ENCODE measurements at regions not wholly inside any gene's neighbourhood (a gene's known extent, or its start where the extent isn't known, plus 50 kb on each side); places are given as distances from the start of the nearest gene placed in this dataset.

DNA sequence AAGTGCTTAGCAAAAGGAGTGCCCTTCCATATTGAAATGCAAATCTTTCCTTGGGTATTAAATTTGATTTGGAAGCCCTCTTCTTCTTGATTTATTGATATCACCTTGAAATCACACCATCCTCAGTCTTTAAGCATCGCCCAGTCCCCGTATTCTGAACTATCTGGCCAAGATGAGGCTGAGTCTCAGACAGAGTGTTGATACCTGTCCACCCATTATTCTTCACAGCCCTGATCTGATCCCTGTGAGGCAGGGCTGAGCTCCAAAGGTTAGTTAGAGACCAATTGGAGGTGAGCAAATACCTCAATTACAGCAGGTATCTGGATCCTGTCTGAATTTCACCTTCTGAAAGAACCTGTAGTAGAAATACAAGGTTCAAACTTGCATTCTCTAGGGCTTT, 326.3 kb downstream of the FAT3 start:
- ATAC-seq (ENCODE audit: insufficient read depth, low read depth): no peak
- no peak overlapping the region for H3K27ac ChIP-seq (ENCODE audit: low read length)

DNA sequence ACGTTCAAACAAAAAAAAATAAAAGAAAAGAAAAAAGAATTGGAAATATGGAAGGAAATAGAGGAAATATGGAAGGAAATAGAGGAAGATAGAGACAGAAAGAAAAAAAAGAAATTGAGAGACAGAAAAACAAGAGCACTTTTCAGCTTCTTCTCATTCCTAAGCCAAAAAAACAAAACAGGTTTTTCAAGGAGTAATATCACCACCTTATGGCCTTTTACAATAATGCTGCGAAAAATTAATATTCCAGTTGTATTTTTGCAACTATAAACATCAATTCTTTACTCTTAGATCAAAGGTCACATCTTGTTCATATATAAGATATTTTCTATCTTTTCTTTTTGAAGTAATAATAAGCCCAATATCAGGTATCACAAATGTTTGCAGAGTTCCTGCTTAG, 328.3 kb downstream of the FAT3 start:
- no peaks in the 10 kb centered on the region for H3K79me2 ChIP-seq (ENCODE audit: insufficient read depth, low read length)
- H3K27me3 ChIP-seq (ENCODE audit: insufficient read depth, low read length, poor library complexity): no peaks in the 10 kb centered on the region
- H3K36me3 ChIP-seq (ENCODE audit: insufficient read depth, low read length): no peaks in the 10 kb centered on the region
- H3K4me1 ChIP-seq (ENCODE audit: insufficient read depth, low read length): no peaks in the 10 kb centered on the region
- no peaks in the 10 kb centered on the region for H4K20me1 ChIP-seq (ENCODE audit: insufficient read depth, low read length)
- ATAC-seq (ENCODE audit: insufficient read depth, low read depth) (no peak), DNase-seq (no peak)
- H3K4me2 ChIP-seq (ENCODE audit: insufficient read depth, low read length): no peak overlapping the region
- no peak overlapping the region for H2AFZ ChIP-seq (ENCODE audit: low read depth, low read length)
- H3K4me3 ChIP-seq (ENCODE audit: low read depth in 1 of 2, low read length in 2 of 2): no peak overlapping the region
- TF ChIP-seq, protein P1, sequence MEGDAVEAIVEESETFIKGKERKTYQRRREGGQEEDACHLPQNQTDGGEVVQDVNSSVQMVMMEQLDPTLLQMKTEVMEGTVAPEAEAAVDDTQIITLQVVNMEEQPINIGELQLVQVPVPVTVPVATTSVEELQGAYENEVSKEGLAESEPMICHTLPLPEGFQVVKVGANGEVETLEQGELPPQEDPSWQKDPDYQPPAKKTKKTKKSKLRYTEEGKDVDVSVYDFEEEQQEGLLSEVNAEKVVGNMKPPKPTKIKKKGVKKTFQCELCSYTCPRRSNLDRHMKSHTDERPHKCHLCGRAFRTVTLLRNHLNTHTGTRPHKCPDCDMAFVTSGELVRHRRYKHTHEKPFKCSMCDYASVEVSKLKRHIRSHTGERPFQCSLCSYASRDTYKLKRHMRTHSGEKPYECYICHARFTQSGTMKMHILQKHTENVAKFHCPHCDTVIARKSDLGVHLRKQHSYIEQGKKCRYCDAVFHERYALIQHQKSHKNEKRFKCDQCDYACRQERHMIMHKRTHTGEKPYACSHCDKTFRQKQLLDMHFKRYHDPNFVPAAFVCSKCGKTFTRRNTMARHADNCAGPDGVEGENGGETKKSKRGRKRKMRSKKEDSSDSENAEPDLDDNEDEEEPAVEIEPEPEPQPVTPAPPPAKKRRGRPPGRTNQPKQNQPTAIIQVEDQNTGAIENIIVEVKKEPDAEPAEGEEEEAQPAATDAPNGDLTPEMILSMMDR (IDR thresholded peaks at IDR 0.05; ENCODE audit: borderline replicate concordance, extremely low read depth, low read length, poor library complexity, severe bottlenecking): peak; percentile 55
- TF ChIP-seq EZH2 (IDR thresholded peaks at IDR 0.05; ENCODE audit: borderline replicate concordance, low read depth, low read length, severe bottlenecking): no peak
- H3K9ac ChIP-seq (ENCODE audit: low read depth, low read length): no peak overlapping the region
- H3K9me3 ChIP-seq (ENCODE audit: insufficient read depth, low read length, severe bottlenecking): no peaks in the 10 kb centered on the region
- no peak overlapping the region for H3K27ac ChIP-seq (ENCODE audit: low read length)

More for the DNA sequence above, 326.3 kb downstream of the FAT3 start:
- TF ChIP-seq, protein P1 (IDR thresholded peaks at IDR 0.05; ENCODE audit: borderline replicate concordance, extremely low read depth, low read length, poor library complexity, severe bottlenecking): no peak
- no peak for TF ChIP-seq EZH2 (IDR thresholded peaks at IDR 0.05; ENCODE audit: borderline replicate concordance, low read depth, low read length, severe bottlenecking)
- DNase-seq: no peak
- Histone ChIP-seq H3K27me3 (ENCODE audit: insufficient read depth, low read length, poor library complexity) (no peaks in the 10 kb centered on the region), H3K9me3 (ENCODE audit: insufficient read depth, low read length, severe bottlenecking) (no peaks in the 10 kb centered on the region), H3K9ac (ENCODE audit: low read depth, low read length) (no peak overlapping the region), H4K20me1 (ENCODE audit: insufficient read depth, low read length) (no peaks in the 10 kb centered on the region), H3K4me3 (ENCODE audit: low read depth in 1 of 2, low read length in 2 of 2) (no peak overlapping the region), H3K79me2 (ENCODE audit: insufficient read depth, low read length) (no peaks in the 10 kb centered on the region), H2AFZ (ENCODE audit: low read depth, low read length) (no peak overlapping the region), H3K36me3 (ENCODE audit: insufficient read depth, low read length) (no peaks in the 10 kb centered on the region), H3K4me2 (ENCODE audit: insufficient read depth, low read length) (no peak overlapping the region), H3K4me1 (ENCODE audit: insufficient read depth, low read length) (no peaks in the 10 kb centered on the region)

DNA sequence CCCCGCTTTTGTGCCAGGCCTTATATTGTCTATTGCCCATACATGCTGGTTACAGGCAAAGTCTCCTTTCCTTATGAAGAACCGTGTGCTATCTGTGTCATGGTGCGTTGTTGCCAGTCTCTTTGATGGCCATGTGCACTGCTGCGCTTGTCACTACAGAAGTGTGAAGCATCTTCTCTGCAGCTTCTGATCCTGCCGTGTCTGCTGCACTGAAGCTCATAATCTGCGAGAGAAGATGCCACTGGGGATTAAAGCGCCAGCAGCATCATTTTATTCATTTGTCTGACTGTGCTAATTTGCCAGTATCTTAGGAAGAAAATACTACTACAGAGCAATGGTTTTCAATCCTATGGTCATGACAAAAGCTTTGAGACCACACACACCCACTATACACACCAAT, 330.1 kb downstream of the FAT3 start:
- Histone ChIP-seq H3K4me3 (ENCODE audit: low read depth in 1 of 2, low read length in 2 of 2) (no peak overlapping the region), H3K36me3 (ENCODE audit: insufficient read depth, low read length) (no peaks in the 10 kb centered on the region), H3K4me2 (ENCODE audit: insufficient read depth, low read length) (no peak overlapping the region), H3K27me3 (ENCODE audit: insufficient read depth, low read length, poor library complexity) (no peaks in the 10 kb centered on the region), H4K20me1 (ENCODE audit: insufficient read depth, low read length) (no peaks in the 10 kb centered on the region), H3K9ac (ENCODE audit: low read depth, low read length) (no peak overlapping the region), H3K9me3 (ENCODE audit: insufficient read depth, low read length, severe bottlenecking) (no peaks in the 10 kb centered on the region), H3K79me2 (ENCODE audit: insufficient read depth, low read length) (no peaks in the 10 kb centered on the region), H2AFZ (ENCODE audit: low read depth, low read length) (no peak overlapping the region), H3K27ac (ENCODE audit: low read length) (no peak overlapping the region), H3K4me1 (ENCODE audit: insufficient read depth, low read length) (no peaks in the 10 kb centered on the region)
- DNase-seq (no peak), ATAC-seq (ENCODE audit: insufficient read depth, low read depth) (no peak)
- TF ChIP-seq EZH2 (IDR thresholded peaks at IDR 0.05; ENCODE audit: borderline replicate concordance, low read depth, low read length, severe bottlenecking): no peak
- TF ChIP-seq, protein P1 (IDR thresholded peaks at IDR 0.05; ENCODE audit: borderline replicate concordance, extremely low read depth, low read length, poor library complexity, severe bottlenecking): no peak

DNA sequence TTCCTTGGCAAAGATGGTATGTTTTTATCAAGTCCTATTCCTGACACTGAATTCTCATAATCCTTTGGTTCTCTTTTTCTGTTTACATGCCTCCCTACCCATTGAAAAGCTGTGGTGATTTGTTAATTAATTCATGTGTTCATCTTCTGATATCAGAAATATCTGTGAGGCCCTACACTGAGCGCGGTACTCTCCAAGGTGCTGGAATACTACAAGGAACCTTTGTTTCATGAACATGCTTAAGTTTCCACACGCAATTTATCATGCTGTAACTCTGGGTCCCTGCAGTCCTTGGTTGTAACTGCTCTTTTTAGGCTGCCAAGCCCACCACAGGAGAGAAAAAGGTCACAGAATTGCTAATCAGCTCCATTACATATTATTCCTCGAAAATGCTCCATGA, 331.8 kb downstream of the FAT3 start:
- H3K4me2 ChIP-seq (ENCODE audit: insufficient read depth, low read length): no peak overlapping the region
- no peaks in the 10 kb centered on the region for H3K4me1 ChIP-seq (ENCODE audit: insufficient read depth, low read length)
- DNase-seq: peak; percentile 20
- ATAC-seq (ENCODE audit: insufficient read depth, low read depth): no peak
- H4K20me1 ChIP-seq (ENCODE audit: insufficient read depth, low read length): no peaks in the 10 kb centered on the region
- H2AFZ ChIP-seq (ENCODE audit: low read depth, low read length): no peak overlapping the region
- no peaks in the 10 kb centered on the region for H3K36me3 ChIP-seq (ENCODE audit: insufficient read depth, low read length)
- no peak overlapping the region for H3K27ac ChIP-seq (ENCODE audit: low read length)
- no peaks in the 10 kb centered on the region for H3K79me2 ChIP-seq (ENCODE audit: insufficient read depth, low read length)
- H3K27me3 ChIP-seq (ENCODE audit: insufficient read depth, low read length, poor library complexity): no peaks in the 10 kb centered on the region
- no peak overlapping the region for H3K9ac ChIP-seq (ENCODE audit: low read depth, low read length)
- H3K9me3 ChIP-seq (ENCODE audit: insufficient read depth, low read length, severe bottlenecking): no peaks in the 10 kb centered on the region
- H3K4me3 ChIP-seq (ENCODE audit: low read depth in 1 of 2, low read length in 2 of 2): no peak overlapping the region
- TF ChIP-seq EZH2 (IDR thresholded peaks at IDR 0.05; ENCODE audit: borderline replicate concordance, low read depth, low read length, severe bottlenecking): no peak
- TF ChIP-seq, protein P1 (IDR thresholded peaks at IDR 0.05; ENCODE audit: borderline replicate concordance, extremely low read depth, low read length, poor library complexity, severe bottlenecking): no peak
